H1 (cell line): ENCODE measurements at regions not wholly inside any gene's neighbourhood (a gene's known extent, or its start where the extent isn't known, plus 50 kb on each side); places are given as distances from the start of the nearest gene placed in this dataset.

Experiments used
- BCL11A ChIP-seq, 2 experiments: IDR thresholded peaks; one replicate each; pipeline ENCODE4 v1.6.1; 2011; ENCODE audit warnings: low read depth in 2 of 2, low read length in 2 of 2, mild to moderate bottlenecking in 2 of 2
- CEBPB ChIP-seq: IDR thresholded peaks from 2 replicates; pipeline ENCODE4 v1.6.1; 2012; ENCODE audit warnings: low read depth, low read length
- EP300 ChIP-seq, 2 experiments: IDR thresholded peaks; 1 replicate in 1 of 2; 2 replicates in 1 of 2; pipeline ENCODE4 v1.6.1; 2011 to 2012; ENCODE audit warnings: low read depth in 2 of 2, low read length in 2 of 2, mild to moderate bottlenecking in 2 of 2, borderline replicate concordance in 1 of 2, inconsistent platforms in 1 of 2, moderate library complexity in 1 of 2
- KDM4A ChIP-seq: IDR thresholded peaks from one replicate; pipeline ENCODE4 v1.7.1; 2012; ENCODE audit warnings: low read depth, mild to moderate bottlenecking, moderate library complexity, low read length, inconsistent platforms; ENCODE audit not compliant: severe bottlenecking
- PHF8 ChIP-seq: fragments of 200-600 bp; sonication (generic); conservative IDR thresholded peaks from 2 replicates; pipeline ENCODE4 v1.7.1; 2012; ENCODE audit warnings: low read depth, mild to moderate bottlenecking, inconsistent platforms, low read length, moderate library complexity
- RBBP5 ChIP-seq: IDR thresholded peaks from 2 replicates; pipeline ENCODE4 v1.7.1; 2012; ENCODE audit warnings: low read depth, mild to moderate bottlenecking, inconsistent platforms, low read length, moderate library complexity, borderline replicate concordance
- RXRA ChIP-seq: IDR thresholded peaks from 2 replicates; pipeline ENCODE4 v1.6.1; 2011; ENCODE audit warnings: low read depth, mild to moderate bottlenecking, low read length, moderate library complexity; ENCODE audit not compliant: insufficient read depth
- TCF12 ChIP-seq: IDR thresholded peaks from 2 replicates; pipeline ENCODE4 v1.6.1; 2011; ENCODE audit warnings: low read depth, mild to moderate bottlenecking, low read length
- ZNF274 ChIP-seq: IDR thresholded peaks from 2 replicates; pipeline ENCODE4 v1.7.0; 2012; ENCODE audit warnings: low read length, borderline replicate concordance; ENCODE audit errors: extremely low read depth

- TF ChIP-seq RXRA, result no peak
- no peak for TF ChIP-seq CEBPB
- TF ChIP-seq TCF12, result no peak
- TF ChIP-seq ZNF274, result no peak
- TF ChIP-seq BCL11A (IDR thresholded peaks at IDR 0.05; ENCODE audit: low read depth in 2 of 2, low read length in 2 of 2), result no peak
- no peak for TF ChIP-seq PHF8
- TF ChIP-seq EP300 (IDR thresholded peaks at IDR 0.05; ENCODE audit: borderline replicate concordance in 1 of 2, low read depth in 2 of 2, low read length in 2 of 2), result no peak
- no peak for TF ChIP-seq KDM4A
- TF ChIP-seq RBBP5, result no peak
These were observed 523.4 kb downstream of the FSCB start (continued) for GRCh38 chr14:43983721-43984120.
